Heart left ventricle (tissue), 16 donors: ENCODE measurements at regions not wholly inside any gene's neighbourhood (a gene's known extent, or its start where the extent isn't known, plus 50 kb on each side); places are given as distances from the start of the nearest gene placed in this dataset.
A peak's percentile ranks its signal among the peaks of the same experiment; 100 is the strongest.

Experiments
- ATAC-seq, 4 donors: fragments of 200-7000 bp; cut with Tn5 transposase; one replicate each; pipeline ENCODE4 v1.9.1; 2020 to 2022; ENCODE audit warnings: moderate library complexity in 4 of 4, mild to moderate bottlenecking in 3 of 4, moderate number of reproducible peaks in 1 of 4
- DNase-seq, 5 donors: peaks; one replicate each; pipeline ENCODE4 v3.0.0-alpha.2; 2020
- H3K27ac ChIP-seq, 12 donors: fragments of 200-600 bp; sonication (generic) in 4 of 12; one replicate each; pipeline versions ENCODE4 v1.5.0 to v1.8.0; 2016 to 2022; ENCODE audit warnings: mild to moderate bottlenecking in 2 of 12
- H3K27me3 ChIP-seq, 9 donors: fragments of 200-600 bp; sonication (generic) in 2 of 9; one replicate each; pipeline versions ENCODE4 v1.5.1 to v1.8.0; 2016 to 2022; ENCODE audit warnings: mild to moderate bottlenecking in 3 of 9
- H3K36me3 ChIP-seq, 9 donors: fragments of 200-600 bp; sonication (generic) in 2 of 9; one replicate each; pipeline versions ENCODE4 v1.5.0 to v1.8.0; 2018 to 2022; ENCODE audit warnings: mild to moderate bottlenecking in 2 of 9
- H3K4me1 ChIP-seq, 12 donors: fragments of 200-600 bp; sonication (generic) in 4 of 12; one replicate each; pipeline versions ENCODE4 v1.5.0 to v1.8.0; 2016 to 2022; ENCODE audit warnings: mild to moderate bottlenecking in 3 of 12
- H3K4me3 ChIP-seq, 12 donors: fragments of 200-600 bp; sonication (generic) in 4 of 12; one replicate each; pipeline versions ENCODE4 v1.5.0 to v1.8.0; 2017 to 2022; ENCODE audit warnings: mild to moderate bottlenecking in 9 of 12, moderate library complexity in 4 of 12
- H3K9me3 ChIP-seq, 12 donors: fragments of 200-600 bp; sonication (generic) in 4 of 12; one replicate each; pipeline versions ENCODE4 v1.5.0 to v1.8.0; 2016 to 2022; ENCODE audit warnings: mild to moderate bottlenecking in 1 of 12
- CTCF ChIP-seq, 12 donors: fragments of 200-600 bp; sonication (generic) in 4 of 12; IDR thresholded peaks; one replicate each; pipeline versions ENCODE4 v1.5.0 to v1.8.0; 2018 to 2022; ENCODE audit warnings: antibody characterized with exemption in 12 of 12, mild to moderate bottlenecking in 5 of 12
- POLR2A ChIP-seq, 2 donors: fragments of 450-650 bp; IDR thresholded peaks; one replicate each; pipeline ENCODE4 v1.6.1; 2017; ENCODE audit warnings: antibody characterized with exemption in 2 of 2, mild to moderate bottlenecking in 2 of 2, moderate library complexity in 2 of 2
- WGBS, 4 donors: extraction: QIAGEN DNeasy Blood & Tissue Kit in 2 of 4; methylation state at CpG; one replicate each; pipeline versions ENCODE4 v1.1.5 to v1.1.7; 2013 to 2018; 5-methylcytosine and 5-hydroxymethylcytosine counted together
- intact Hi-C, 10 donors: fragments of 100-400 bp; cut with DNase I; formaldehyde crosslinking; loops; one replicate each; pipeline versions ENCODE4 v1.11.1 to v1.14.2; 2022
- donor health status: ischemic (EF 13 %, LVEDD 7.1; RV severe dilation, severe dysfunction).
- donor health status: healthy with polysubstance abuse.
- donor health status: DM: no; HTN: yes; CAD: no.
- donor health status: DM: no; HTN: no; CAD: no.
- donor health status: ischemic (EF 25% LVEDD 6.9; RV normal size, moderate dysfunction).
- donor health status: ischemic (EF 25% LVEDD 5.7; RV mildly dilated, moderate dysfunction).
- donor health status: healthy.
- donor health status: DM: yes; HTN: yes; CAD: no.
- donor health status: ischemic (EF 35%, LVEDD 5.7; RV mildly dilated, moderate dysfunction).
- donor health status: nonischemic (EF 11% LVEDD 7.7; RV severe dilation, severe dysfunction).
- donor health status: DM: yes; HTN: yes; CAD: no.
- donor health status: PGD.
- donor health status: ischemic (EF 29% LVEDD 5.4; RV normal size, mild dysfunction).
- donor health status: nonischemic (EF 23%, LVEDD 6.1; RV moderate dilation, normal function).

- 85 to 91% (median 89%) methylated on average over 15 of the region's 15 CpGs for WGBS, 4 donors
- no peak for ATAC-seq
- TF ChIP-seq POLR2A (IDR thresholded peaks at IDR 0.05) = no peak
- no peak for TF ChIP-seq CTCF (IDR thresholded peaks at IDR 0.05)
- no peaks in the 10 kb centered on the region for H3K27me3 ChIP-seq
- peak in 1 of 5 donors; percentile 5 for DNase-seq
- no peaks in the 10 kb centered on the region for H3K36me3 ChIP-seq
- no peak overlapping the region for H3K27ac ChIP-seq
- H3K4me1 ChIP-seq = no peaks in the 10 kb centered on the region
- H3K9me3 ChIP-seq = no peaks in the 10 kb centered on the region
- H3K4me3 ChIP-seq = no peak overlapping the region
- intact Hi-C loops = loop anchor here in 2 of 10 donors (10.0 kb wide), 1 partner anchor 162 kb away; no protein-coding TSS in a partner anchor
These were observed 81.8 kb upstream of the KCNJ3 start for GRCh38 chr2:154616659-154617058.

- Histone ChIP-seq H3K9me3 (no peaks in the 10 kb centered on the region), H3K36me3 (no peaks in the 10 kb centered on the region), H3K4me1 (no peaks in the 10 kb centered on the region), H3K27ac (no peak overlapping the region), H3K27me3 (no peaks in the 10 kb centered on the region), H3K4me3 (no peak overlapping the region)
- intact Hi-C loops = loop anchor here in 8 of 10 donors (5.0 to 10.0 kb wide), 5 partner anchors 166 to 614 kb away; no protein-coding TSS in a partner anchor
- DNase-seq (no peak), ATAC-seq (no peak)
- WGBS, 4 donors = 82 to 88% (median 84%) methylated on average over 5 of the region's 5 CpGs
- no peak for TF ChIP-seq POLR2A (IDR thresholded peaks at IDR 0.05)
- no peak for TF ChIP-seq CTCF (IDR thresholded peaks at IDR 0.05)
These were observed 78.0 kb upstream of the KCNJ3 start for GRCh38 chr2:154620471-154620870.

GRCh38 chr2:154623819-154624218 lies 74.7 kb upstream of the KCNJ3 start:
- H3K27me3 ChIP-seq = no peaks in the 10 kb centered on the region
- H3K9me3 ChIP-seq = no peaks in the 10 kb centered on the region
- 23 to 35% (median 27%) methylated on average over 3 of the region's 3 CpGs for WGBS, 4 donors
- peak in 2 of 5 donors; percentile 16 to 18 for DNase-seq
- no peak overlapping the region for H3K27ac ChIP-seq
- no peak overlapping the region for H3K4me3 ChIP-seq
- H3K36me3 ChIP-seq = no peaks in the 10 kb centered on the region
- no peaks in the 10 kb centered on the region for H3K4me1 ChIP-seq
- TF ChIP-seq CTCF (IDR thresholded peaks at IDR 0.05) (peak; percentile 38 to 75 (median 52)), POLR2A (IDR thresholded peaks at IDR 0.05) (no peak)
- peak in 1 of 4 donors; percentile 52 for ATAC-seq
- intact Hi-C loops = loop anchor here in 8 of 10 donors (5.0 to 10.0 kb wide), 5 partner anchors 169 to 611 kb away; no protein-coding TSS in a partner anchor

- no peak overlapping the region for H3K4me3 ChIP-seq
- no peaks in the 10 kb centered on the region for H3K36me3 ChIP-seq
- no peaks in the 10 kb centered on the region for H3K4me1 ChIP-seq
- intact Hi-C loops = no loop called here
- H3K27me3 ChIP-seq = no peaks in the 10 kb centered on the region
- DNase-seq = no peak
- no peak for ATAC-seq
- TF ChIP-seq POLR2A (IDR thresholded peaks at IDR 0.05) (no peak), CTCF (IDR thresholded peaks at IDR 0.05) (no peak)
- H3K27ac ChIP-seq = no peak overlapping the region
- no peaks in the 10 kb centered on the region for H3K9me3 ChIP-seq
These were observed 61.0 kb upstream of the KCNJ3 start for GRCh38 chr2:154637456-154637855.
